PC-3 (cell line): ENCODE measurements at regions not wholly inside any gene's neighbourhood (a gene's known extent, or its start where the extent isn't known, plus 50 kb on each side); places are given as distances from the start of the nearest gene placed in this dataset.
A peak's percentile ranks its signal among the peaks of the same experiment; 100 is the strongest.

Source experiments
- ATAC-seq: fragments of 200-7000 bp; cut with Tn5 transposase; 2 replicates; pipeline ENCODE4 v1.9.1; 2020; ENCODE audit warnings: mild to moderate bottlenecking, moderate library complexity
- BruUV-seq: library from RNA; stranded (reverse); fragments of 400-500 nt; replicated peaks from 2 replicates; lab custom pipeline; 2021; lab: Mats Ljungman, UMichigan
- CTCF ChIA-PET: fragments of 300-600 bp; sonication (Branson Sonifier 250); formaldehyde crosslinking; loops from one replicate; lab custom pipeline; 2022; ENCODE audit warnings: antibody characterized with exemption; lab: Charles Lee
- POLR2A ChIA-PET: fragments of 300-600 bp; sonication (Branson Sonifier 250); formaldehyde crosslinking; loops from one replicate; lab custom pipeline; 2022; ENCODE audit warnings: antibody characterized with exemption; ENCODE audit not compliant: unreplicated experiment; lab: Charles Lee
- DNase-seq: peaks from one replicate; pipeline ENCODE4 v3.0.0-alpha.2; 2015
- H2AFZ ChIP-seq: fragments of 300-600 bp; sonication (generic); 2 replicates; pipeline ENCODE4 v1.6.0; 2016; ENCODE audit warnings: antibody characterized with exemption, low read length
- H3F3A ChIP-seq: fragments of 300-600 bp; sonication (generic); one replicate; pipeline ENCODE4 v1.6.0; 2017; ENCODE audit warnings: antibody characterized with exemption, low read length, control low read depth, mild to moderate bottlenecking; ENCODE audit not compliant: unreplicated experiment
- H3K27ac ChIP-seq: fragments of 300-600 bp; sonication (generic); 2 replicates; pipeline ENCODE4 v1.5.1; 2016; ENCODE audit warnings: mild to moderate bottlenecking, low read length
- H3K27me3 ChIP-seq: fragments of 300-600 bp; sonication (generic); 2 replicates; pipeline ENCODE4 v1.6.1; 2016; ENCODE audit warnings: low read length, mixed read lengths
- H3K36me3 ChIP-seq: fragments of 300-600 bp; sonication (generic); 2 replicates; pipeline ENCODE4 v1.6.1; 2016; ENCODE audit warnings: low read depth, mixed run types, low read length, mixed read lengths
- H3K4me1 ChIP-seq: fragments of 300-600 bp; sonication (generic); 2 replicates; pipeline ENCODE4 v1.5.1; 2016; ENCODE audit warnings: low read length; ENCODE audit not compliant: insufficient read depth
- H3K4me2 ChIP-seq: fragments of 300-600 bp; sonication (generic); 2 replicates; pipeline ENCODE4 v1.6.0; 2016; ENCODE audit warnings: low read length
- H3K4me3 ChIP-seq: fragments of 300-600 bp; sonication (generic); 2 replicates; pipeline ENCODE4 v1.5.1; 2016; ENCODE audit warnings: mild to moderate bottlenecking, low read length, mixed read lengths
- H3K79me2 ChIP-seq: fragments of 300-600 bp; sonication (generic); 2 replicates; pipeline ENCODE4 v1.6.1; 2017; ENCODE audit warnings: low read length, mixed read lengths
- H3K9ac ChIP-seq: fragments of 300-600 bp; sonication (generic); 2 replicates; pipeline ENCODE4 v1.6.0; 2016; ENCODE audit warnings: mild to moderate bottlenecking, low read length
- H3K9me2 ChIP-seq: fragments of 300-600 bp; sonication (generic); replicated peaks from 2 replicates; pipeline ENCODE4 v1.6.1; 2016; ENCODE audit warnings: mixed run types, low read length, mixed read lengths
- H3K9me3 ChIP-seq: fragments of 300-600 bp; sonication (generic); 2 replicates; pipeline ENCODE4 v1.6.1; 2016; ENCODE audit warnings: low read length, mixed read lengths
- H4K20me1 ChIP-seq: fragments of 300-600 bp; sonication (generic); 2 replicates; pipeline ENCODE4 v1.6.1; 2016; ENCODE audit warnings: low read length, mixed read lengths
- EZH2 ChIP-seq: fragments of 300-600 bp; sonication (generic); IDR thresholded peaks from one replicate; pipeline ENCODE4 v1.6.1; 2017; ENCODE audit warnings: antibody characterized with exemption, mild to moderate bottlenecking, low read length; ENCODE audit not compliant: unreplicated experiment
- EZH2phosphoT487 ChIP-seq: fragments of 300-600 bp; sonication (generic); IDR thresholded peaks from 2 replicates; pipeline ENCODE4 v1.6.1; 2018; ENCODE audit warnings: mild to moderate bottlenecking, antibody characterized with exemption, low read length, borderline replicate concordance
- intact Hi-C: fragments of 100-400 bp; cut with micrococcal nuclease; formaldehyde crosslinking; loops from 2 replicates; pipeline ENCODE4 v1.9.0; 2023
- TF ChIP-seq, protein P1 (sequence below): fragments of 300-600 bp; sonication (generic); conservative IDR thresholded peaks from 2 replicates; pipeline ENCODE4 v1.5.1; 2017; ENCODE audit warnings: antibody characterized with exemption, low read depth, mild to moderate bottlenecking, low read length

DNA sequence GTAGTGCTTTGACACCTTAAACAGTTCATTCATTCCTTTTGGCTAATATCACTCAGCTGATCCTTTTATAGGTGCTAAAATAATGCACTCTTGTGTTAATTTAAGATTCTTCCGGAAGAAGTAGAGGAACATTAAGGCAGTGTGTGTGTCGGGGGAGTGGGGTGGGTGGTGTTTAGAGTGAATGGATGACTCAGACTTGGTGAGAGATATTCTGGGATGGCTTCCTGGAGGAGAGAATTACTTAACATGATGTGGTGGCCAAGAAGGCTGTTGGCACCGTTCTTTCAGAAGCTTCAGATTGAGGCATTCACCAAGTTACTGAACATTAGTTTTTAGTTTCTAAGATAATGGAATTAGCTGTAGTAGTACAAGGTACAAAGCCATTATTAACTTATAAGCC is 125.6 kb upstream of the ROPN1 start:
- ATAC-seq (peak; percentile 16; the same call in 1 of the 2 replicates), DNase-seq (peak; percentile 73)
- H3K4me1 ChIP-seq, result peaks cover 35% of the 10 kb centered on the region
- H3K9me2 ChIP-seq, result no peaks in the 10 kb centered on the region
- peaks cover 8% of the 10 kb centered on the region for H3F3A ChIP-seq
- CTCF ChIA-PET, result no interaction called here
- H3K4me2 ChIP-seq, result peak overlapping the region; percentile 78
- H3K9me3 ChIP-seq, result no peaks in the 10 kb centered on the region
- no peaks in the 10 kb centered on the region for H3K27me3 ChIP-seq
- no peaks in the 10 kb centered on the region for H4K20me1 ChIP-seq
- intact Hi-C loops, result loop anchor here (5.0 kb wide), 1 partner anchor 130 kb away; no protein-coding TSS in a partner anchor
- peak overlapping the region; percentile 95 for H3K27ac ChIP-seq
- no peak overlapping the region for H2AFZ ChIP-seq
- no peaks in the 10 kb centered on the region for H3K79me2 ChIP-seq
- H3K9ac ChIP-seq, result peak overlapping the region; percentile 16; the same call in 1 of the 2 replicates
- POLR2A ChIA-PET, result no interaction called here
- no peak overlapping the region for H3K4me3 ChIP-seq
- BruUV-seq, result no TSS peak
- H3K36me3 ChIP-seq, result no peaks in the 10 kb centered on the region
- TF ChIP-seq EZH2phosphoT487 (no peak), EZH2 (no peak)
- TF ChIP-seq, protein P1, sequence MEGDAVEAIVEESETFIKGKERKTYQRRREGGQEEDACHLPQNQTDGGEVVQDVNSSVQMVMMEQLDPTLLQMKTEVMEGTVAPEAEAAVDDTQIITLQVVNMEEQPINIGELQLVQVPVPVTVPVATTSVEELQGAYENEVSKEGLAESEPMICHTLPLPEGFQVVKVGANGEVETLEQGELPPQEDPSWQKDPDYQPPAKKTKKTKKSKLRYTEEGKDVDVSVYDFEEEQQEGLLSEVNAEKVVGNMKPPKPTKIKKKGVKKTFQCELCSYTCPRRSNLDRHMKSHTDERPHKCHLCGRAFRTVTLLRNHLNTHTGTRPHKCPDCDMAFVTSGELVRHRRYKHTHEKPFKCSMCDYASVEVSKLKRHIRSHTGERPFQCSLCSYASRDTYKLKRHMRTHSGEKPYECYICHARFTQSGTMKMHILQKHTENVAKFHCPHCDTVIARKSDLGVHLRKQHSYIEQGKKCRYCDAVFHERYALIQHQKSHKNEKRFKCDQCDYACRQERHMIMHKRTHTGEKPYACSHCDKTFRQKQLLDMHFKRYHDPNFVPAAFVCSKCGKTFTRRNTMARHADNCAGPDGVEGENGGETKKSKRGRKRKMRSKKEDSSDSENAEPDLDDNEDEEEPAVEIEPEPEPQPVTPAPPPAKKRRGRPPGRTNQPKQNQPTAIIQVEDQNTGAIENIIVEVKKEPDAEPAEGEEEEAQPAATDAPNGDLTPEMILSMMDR, result no peak

DNA sequence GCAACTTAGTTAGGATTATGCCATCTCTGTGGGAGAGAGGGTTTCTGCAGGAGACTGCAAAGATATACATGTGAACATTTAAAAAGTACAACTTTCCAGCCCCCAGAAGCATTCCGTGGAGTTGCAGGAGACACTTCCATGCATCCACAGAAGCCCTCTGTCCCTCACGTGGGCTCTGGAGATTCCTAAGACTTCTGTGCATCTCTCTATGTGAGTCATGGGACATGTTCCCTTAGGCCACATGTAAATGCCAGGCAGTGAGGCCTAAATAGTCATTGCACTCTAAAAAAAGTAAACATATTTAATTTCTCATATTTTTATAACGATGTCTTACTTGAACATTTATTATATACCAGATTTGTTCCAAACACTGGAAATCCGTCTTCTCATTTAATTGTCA is 126.5 kb upstream of the ROPN1 start:
- peak overlapping the region; percentile 20; the same call in 1 of the 2 replicates for H2AFZ ChIP-seq
- no peak for TF ChIP-seq EZH2phosphoT487
- no peak for TF ChIP-seq EZH2
- TF ChIP-seq, protein P1, result no peak
- H3K27ac ChIP-seq, result peak overlapping the region; percentile 95
- DNase-seq (peak; percentile 85), ATAC-seq (peak; percentile 71)
- H3K36me3 ChIP-seq, result no peaks in the 10 kb centered on the region
- no peaks in the 10 kb centered on the region for H3K9me2 ChIP-seq
- H3K4me2 ChIP-seq, result peak overlapping the region; percentile 78
- no peaks in the 10 kb centered on the region for H4K20me1 ChIP-seq
- no peaks in the 10 kb centered on the region for H3K9me3 ChIP-seq
- H3K4me1 ChIP-seq, result peaks cover 34% of the 10 kb centered on the region
- intact Hi-C loops, result loop anchor here (1.0 to 5.0 kb wide), 3 partner anchors 50 to 163 kb away; no protein-coding TSS in a partner anchor
- no peaks in the 10 kb centered on the region for H3K79me2 ChIP-seq
- peaks cover 8% of the 10 kb centered on the region for H3F3A ChIP-seq
- peak overlapping the region; percentile 67 for H3K9ac ChIP-seq
- CTCF ChIA-PET, result no interaction called here
- H3K27me3 ChIP-seq, result no peaks in the 10 kb centered on the region
- peak overlapping the region; percentile 50 for H3K4me3 ChIP-seq
- POLR2A ChIA-PET, result no interaction called here
- BruUV-seq, result no TSS peak

DNA sequence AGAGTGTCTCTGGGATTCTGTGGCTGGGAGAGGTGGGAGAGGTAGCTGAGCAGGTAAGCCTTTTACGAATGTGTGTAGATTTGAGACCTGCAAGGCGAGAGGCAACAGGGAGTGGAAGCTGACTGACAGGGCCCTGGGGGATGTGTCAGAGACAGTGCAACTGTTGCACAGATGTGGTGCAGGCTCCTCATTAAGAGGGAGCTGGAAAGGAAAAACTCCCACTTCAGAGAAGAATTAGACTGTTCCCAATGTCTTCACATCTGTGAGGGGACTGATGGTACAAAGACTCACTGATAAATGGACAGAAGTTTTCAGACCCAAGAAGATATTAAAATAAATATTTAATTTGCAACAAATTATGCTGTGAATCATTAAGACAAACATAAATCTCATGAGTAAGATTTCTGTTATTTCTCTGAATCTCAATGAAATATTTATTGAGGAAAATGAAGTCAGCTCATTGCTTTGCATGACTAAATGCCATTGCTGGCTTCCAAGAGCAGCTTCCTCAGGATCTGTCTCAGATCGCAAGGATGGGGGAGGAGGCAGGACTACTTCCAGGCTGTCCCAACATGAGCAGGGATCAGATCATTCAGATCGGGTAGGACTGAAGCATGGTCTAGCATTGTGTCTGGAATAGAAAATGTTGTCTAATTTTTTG is 127.3 kb upstream of the ROPN1 start:
- Histone ChIP-seq H3K4me1 (peaks cover 34% of the 10 kb centered on the region), H3K27me3 (no peaks in the 10 kb centered on the region), H3K9me2 (no peaks in the 10 kb centered on the region), H3F3A (peaks cover 8% of the 10 kb centered on the region), H3K27ac (peak overlapping the region; percentile 95), H3K79me2 (no peaks in the 10 kb centered on the region), H3K9ac (peak overlapping the region; percentile 67), H3K4me3 (peak overlapping the region; percentile 50), H3K4me2 (peak overlapping the region; percentile 78), H4K20me1 (no peaks in the 10 kb centered on the region), H3K36me3 (no peaks in the 10 kb centered on the region), H2AFZ (peak overlapping the region; percentile 20; the same call in 1 of the 2 replicates), H3K9me3 (no peaks in the 10 kb centered on the region)
- ChIA-PET CTCF (no interaction called here), POLR2A (interaction anchor here (0.5 to 0.6 kb wide), 3 partner anchors 12 to 891 kb away, joined by 5 to 14 read pairs (median 5); no protein-coding TSS in a partner anchor)
- ATAC-seq (peak; percentile 84), DNase-seq (peak; percentile 97)
- no peak for TF ChIP-seq EZH2
- TF ChIP-seq, protein P1, result no peak
- no peak for TF ChIP-seq EZH2phosphoT487
- intact Hi-C loops, result loop anchor here (1.0 to 5.0 kb wide), 3 partner anchors 15 to 128 kb away; no protein-coding TSS in a partner anchor
- no TSS peak for BruUV-seq
